SK-N-MC (cell line): ENCODE measurements at regions not wholly inside any gene's neighbourhood (a gene's known extent, or its start where the extent isn't known, plus 50 kb on each side); places are given as distances from the start of the nearest gene placed in this dataset.

Experiments used
- EZH2 ChIP-seq: fragments of 200-600 bp; sonication (generic); IDR thresholded peaks from one replicate; pipeline ENCODE4 v1.6.1; 2017; ENCODE audit warnings: antibody characterized with exemption
- POLR2AphosphoS5 ChIP-seq: IDR thresholded peaks from 2 replicates; pipeline ENCODE4 v1.6.1; 2012; ENCODE audit warnings: mild to moderate bottlenecking, low read depth, low read length, borderline replicate concordance

GRCh38 chr6:139871165-139871710 lies 496.8 kb upstream of the CITED2 start:
- no peak for TF ChIP-seq EZH2
- TF ChIP-seq POLR2AphosphoS5 = peak; percentile 64; the same call in 1 of the 2 replicates
